ENCODE measurements at regions not wholly inside any gene's neighbourhood (a gene's known extent, or its start where the extent isn't known, plus 50 kb on each side); places are given as distances from the start of the nearest gene placed in this dataset.

- TF ChIP-seq, protein P1, sequence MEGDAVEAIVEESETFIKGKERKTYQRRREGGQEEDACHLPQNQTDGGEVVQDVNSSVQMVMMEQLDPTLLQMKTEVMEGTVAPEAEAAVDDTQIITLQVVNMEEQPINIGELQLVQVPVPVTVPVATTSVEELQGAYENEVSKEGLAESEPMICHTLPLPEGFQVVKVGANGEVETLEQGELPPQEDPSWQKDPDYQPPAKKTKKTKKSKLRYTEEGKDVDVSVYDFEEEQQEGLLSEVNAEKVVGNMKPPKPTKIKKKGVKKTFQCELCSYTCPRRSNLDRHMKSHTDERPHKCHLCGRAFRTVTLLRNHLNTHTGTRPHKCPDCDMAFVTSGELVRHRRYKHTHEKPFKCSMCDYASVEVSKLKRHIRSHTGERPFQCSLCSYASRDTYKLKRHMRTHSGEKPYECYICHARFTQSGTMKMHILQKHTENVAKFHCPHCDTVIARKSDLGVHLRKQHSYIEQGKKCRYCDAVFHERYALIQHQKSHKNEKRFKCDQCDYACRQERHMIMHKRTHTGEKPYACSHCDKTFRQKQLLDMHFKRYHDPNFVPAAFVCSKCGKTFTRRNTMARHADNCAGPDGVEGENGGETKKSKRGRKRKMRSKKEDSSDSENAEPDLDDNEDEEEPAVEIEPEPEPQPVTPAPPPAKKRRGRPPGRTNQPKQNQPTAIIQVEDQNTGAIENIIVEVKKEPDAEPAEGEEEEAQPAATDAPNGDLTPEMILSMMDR (IDR thresholded peaks at IDR 0.05; ENCODE audit: poor library complexity), result no peak
- no peak for TF ChIP-seq EZH2 (IDR thresholded peaks at IDR 0.05; ENCODE audit: borderline replicate concordance)
These were observed 112.9 kb upstream of the SP4 start for GRCh38 chr7:21314954-21315353.
